Stimulated activated CD4-positive, alpha-beta T cell treated with anti-CD3 and anti-CD28 coated beads, Interleukin-15, amount 100 ng/mL, for 48 hours (primary cell): ENCODE measurements at regions not wholly inside any gene's neighbourhood (a gene's known extent, or its start where the extent isn't known, plus 50 kb on each side); places are given as distances from the start of the nearest gene placed in this dataset.
"Not testable (repeated sequence)": the region's sequence is repeated elsewhere in the genome, so short reads cannot be mapped to it uniquely, and the experiment has no call there.

Experiments used
- DNase-seq, 2 donors: peaks; one replicate each; pipeline ENCODE4 v3.0.0-alpha.2; 2020; ENCODE audit warnings: low read depth in 2 of 2

DNA sequence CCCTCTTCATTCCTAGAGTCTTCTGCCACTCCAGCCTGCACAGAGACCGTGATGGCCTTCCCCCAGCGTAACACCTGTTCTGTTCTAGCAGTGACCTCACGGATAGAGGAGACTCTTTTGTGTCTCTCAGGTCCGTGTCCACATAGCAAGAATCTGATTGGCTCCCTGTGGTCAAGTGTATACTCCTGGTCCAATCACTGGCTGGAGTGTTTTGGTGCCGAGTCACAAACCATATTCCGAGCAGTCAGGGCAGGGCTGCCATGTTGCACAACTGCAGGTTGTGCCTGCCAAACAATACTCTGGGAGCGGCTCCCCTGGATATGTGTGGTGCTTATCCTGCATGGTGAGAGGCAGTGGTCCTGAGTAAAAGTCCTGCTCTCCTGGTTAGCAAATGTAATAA lies 402.4 kb downstream of the KCNRG start:
- no peak for DNase-seq

DNA sequence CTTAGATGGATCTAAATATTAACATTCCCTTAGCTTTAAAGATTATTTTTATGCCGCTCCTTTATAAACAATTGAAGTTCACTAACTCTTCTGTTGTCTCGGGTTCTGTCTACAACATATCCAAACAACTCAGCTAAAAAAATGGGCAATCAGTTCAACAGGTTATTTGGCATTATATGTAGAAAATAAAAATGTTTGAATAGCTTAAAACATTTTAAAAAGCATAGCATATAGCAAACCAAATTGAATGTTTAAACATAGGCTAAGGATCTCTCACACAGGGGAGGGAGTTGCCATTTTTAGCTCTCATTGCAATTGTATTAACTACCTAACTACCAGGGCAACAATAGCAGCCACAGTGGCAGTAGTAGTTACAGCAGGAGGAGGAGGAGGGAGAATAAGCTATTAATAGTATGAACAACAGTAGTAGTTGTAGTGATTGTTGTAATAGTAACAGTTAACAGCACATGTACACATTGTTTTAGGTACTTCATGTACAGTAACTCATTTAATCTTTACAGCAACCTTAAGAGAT lies 404.2 kb downstream of the KCNRG start:
- no peak for DNase-seq

DNA sequence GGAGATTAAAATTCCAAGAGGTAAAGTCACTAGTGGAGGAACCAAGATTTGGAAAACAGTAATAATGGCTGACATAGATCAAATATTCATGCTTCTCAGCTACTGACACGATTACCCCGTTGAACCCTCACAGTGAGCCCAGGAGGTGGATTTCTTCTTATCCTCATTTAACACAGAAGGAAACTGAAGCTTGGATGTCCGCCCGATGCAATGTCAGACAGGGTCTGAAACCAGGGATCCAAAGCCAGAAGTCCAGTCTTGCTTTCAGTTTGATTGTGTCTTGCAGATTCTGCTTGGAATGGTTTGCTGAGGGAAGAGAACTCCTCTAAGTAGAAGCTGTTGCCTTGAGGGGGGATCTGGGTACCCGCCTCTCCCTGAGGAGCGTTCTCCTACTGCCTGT lies 404.7 kb downstream of the KCNRG start:
- DNase-seq = no peak

DNA sequence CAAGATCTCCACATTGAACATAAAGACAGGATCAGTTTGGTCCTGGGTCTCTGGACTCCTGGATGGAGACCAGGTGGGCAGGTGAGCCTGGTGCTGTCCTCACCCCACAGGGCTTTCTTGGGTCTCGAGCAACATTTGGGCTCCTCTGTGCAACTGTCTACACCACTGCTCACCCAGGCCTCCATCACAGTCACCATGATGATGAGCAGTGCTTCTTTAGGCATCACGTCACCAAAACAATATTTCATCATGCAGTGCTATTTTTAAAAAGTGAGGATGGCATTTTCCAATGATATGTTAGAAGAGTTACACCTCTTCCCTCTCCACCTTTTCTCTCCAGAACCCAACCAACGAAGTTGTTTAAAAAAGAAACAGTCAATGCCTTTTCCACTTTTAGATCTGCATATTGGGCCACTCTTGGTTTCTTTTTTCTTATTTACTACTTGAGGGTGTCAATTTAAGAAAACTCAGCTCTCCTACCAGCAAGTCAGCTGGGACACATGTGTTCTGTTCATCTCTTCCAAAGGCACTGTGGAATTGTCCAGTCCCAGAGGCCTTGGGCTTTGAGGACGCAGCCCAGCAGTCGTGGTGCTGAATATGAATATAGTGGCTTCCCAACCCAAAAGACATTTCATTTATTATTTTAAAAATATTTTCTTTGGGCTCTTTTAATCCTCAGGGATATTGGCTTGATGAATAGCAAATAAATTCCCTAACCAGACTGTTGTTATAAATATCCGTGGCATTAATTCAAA lies 405.7 kb downstream of the KCNRG start:
- no peak for DNase-seq

DNA sequence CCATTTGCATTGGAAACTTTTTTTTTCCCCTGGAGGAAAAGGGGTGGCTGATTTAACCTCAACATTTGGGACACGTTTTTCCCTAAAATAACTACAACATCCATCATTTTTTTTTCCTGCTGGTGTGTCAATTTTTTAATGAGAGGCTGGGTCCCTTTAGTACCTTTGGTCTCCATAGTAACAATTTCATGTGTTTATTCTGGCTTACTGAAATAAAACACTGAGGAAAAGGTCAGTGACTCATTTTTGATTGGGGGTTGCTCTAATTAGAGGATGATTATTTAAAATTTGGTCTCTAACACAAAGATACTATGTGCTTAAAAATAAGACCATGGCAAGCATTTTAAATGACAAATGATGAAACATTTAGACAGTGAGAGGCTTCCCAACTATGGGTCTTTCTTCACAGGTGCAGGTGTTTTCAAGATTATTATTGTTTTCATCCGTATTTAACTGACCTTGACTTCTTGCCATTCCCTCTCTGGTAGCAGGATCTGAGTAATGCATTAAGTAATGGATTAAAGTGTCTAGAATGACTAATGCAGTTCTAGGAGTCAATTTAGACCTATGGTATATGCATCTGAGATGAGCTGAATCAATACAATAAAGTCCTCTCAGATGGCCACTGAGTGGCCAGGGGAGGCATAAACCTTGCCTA lies 406.4 kb downstream of the KCNRG start:
- DNase-seq = no peak

DNA sequence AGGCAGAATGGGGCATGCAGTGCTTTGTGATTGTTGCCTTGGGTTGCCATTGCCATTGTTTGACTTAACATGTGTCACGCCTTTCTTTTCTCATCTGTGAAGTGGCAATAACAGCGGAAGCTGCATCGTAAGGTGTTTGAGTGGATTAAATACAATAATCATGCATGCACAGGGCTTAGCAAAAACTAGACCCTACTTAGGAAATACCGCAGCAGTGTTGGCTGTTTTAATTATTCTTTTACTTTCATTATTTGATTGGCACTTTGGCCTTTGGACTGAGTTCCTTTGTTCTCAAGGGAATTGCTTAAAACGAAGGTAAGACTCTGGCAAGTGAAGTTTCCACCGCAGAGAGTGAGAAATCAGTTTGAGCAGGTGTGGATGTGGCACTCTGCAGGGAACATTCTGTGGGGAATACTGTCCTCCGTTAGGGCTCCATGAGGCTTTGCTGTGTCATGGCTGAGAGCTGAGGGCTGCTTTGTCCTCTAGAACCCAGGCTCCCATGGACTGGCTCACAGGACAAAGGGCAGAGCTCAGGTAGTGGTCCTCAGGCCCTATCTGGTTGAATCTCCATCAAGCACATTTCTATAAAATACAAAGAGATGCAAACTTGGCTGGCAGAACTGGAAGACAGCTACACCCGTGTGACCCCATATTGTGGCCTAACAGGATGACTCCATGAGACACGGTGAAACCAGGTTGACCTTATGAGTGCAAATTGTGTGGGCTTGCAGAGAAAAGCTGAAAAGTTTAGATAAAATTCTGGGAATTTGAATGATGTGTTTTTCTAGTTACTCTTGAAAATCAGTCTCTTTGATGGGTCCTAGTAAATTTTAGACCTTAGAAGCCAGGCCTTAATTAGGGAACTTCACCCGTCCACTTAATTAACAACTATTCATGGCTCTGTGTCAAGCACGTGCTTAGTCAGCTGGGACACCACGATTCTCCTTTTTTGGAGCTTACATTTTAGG lies 407.2 kb downstream of the KCNRG start:
- no peak for DNase-seq

DNA sequence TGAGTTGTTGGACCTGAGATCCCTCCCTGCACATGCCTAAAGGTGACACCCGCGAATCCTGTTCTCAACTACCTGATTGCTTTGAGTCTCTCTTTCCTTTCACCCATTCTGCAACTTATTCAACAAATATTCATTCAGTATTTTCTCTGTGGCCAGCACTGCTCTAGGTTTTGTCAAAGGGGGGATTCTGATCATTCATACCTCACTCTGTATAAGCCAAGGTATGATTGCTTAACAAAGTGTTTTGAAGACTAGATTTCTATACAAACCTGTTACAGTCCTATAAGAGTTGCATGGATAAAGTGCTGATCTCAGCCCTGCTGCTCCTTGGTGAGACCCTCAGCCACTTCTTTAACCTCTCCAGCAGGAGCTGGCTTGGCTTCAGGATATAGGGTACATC lies 409.7 kb downstream of the KCNRG start:
- DNase-seq = no peak

DNA sequence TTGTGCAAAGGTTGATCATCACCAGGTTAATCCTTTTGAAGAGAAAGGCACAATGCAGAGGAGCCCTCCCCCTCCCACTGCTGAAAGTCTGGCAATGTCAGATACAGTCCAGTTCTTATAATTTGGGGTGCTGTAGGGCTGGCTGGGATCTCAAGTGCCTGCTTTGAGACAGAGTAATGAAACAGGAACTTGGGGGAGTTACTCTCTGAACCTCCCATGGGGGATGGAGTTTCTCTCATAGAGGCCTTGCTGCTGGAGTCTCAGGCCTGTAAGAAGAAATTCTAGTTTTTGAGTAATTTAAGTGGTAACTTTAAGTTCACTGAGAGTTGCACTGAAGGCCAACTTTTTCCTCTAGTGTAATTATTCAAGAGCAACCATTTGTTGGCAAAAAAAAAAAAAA lies 410.5 kb downstream of the KCNRG start:
- no peak for DNase-seq

DNA sequence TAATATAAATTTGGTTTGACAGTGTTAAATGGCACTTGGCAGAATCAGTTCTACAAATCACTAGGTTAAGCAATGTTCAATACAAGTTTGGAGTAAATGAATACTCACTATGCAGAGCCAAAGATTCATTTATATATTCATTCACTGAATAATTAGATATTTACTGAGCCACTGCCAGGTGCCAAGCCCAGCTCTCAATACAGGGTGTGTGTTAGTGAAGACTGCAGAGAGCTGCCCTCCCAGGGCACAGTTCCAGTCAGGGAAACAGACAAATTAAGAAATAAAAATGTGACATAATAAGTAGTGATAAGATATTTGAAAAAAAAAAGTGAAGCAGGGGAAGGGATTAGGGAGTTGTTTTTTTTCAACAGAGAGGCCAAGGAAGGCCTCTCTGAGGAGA lies 411.7 kb downstream of the KCNRG start:
- DNase-seq = no peak

DNA sequence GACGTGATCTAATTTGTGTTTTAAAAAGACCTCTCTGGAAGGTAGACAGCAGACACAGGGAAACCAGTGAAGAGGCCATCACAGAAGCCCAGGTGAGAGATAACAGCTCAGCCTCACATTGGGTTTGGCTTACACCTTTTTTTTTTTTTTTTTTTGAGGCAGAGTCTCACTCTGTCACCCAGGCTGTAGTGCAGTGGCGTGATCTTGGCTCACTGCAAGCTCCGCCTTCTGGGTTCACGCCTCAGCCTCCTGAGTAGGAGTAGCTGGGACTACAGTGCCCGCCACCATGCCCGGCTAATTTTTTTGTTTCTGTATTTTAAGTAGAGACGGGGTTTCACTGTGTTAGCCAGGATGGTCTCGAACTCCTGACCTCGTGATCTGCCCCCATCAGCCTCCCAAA lies 412.3 kb downstream of the KCNRG start:
- not testable (repeated sequence) for DNase-seq

DNA sequence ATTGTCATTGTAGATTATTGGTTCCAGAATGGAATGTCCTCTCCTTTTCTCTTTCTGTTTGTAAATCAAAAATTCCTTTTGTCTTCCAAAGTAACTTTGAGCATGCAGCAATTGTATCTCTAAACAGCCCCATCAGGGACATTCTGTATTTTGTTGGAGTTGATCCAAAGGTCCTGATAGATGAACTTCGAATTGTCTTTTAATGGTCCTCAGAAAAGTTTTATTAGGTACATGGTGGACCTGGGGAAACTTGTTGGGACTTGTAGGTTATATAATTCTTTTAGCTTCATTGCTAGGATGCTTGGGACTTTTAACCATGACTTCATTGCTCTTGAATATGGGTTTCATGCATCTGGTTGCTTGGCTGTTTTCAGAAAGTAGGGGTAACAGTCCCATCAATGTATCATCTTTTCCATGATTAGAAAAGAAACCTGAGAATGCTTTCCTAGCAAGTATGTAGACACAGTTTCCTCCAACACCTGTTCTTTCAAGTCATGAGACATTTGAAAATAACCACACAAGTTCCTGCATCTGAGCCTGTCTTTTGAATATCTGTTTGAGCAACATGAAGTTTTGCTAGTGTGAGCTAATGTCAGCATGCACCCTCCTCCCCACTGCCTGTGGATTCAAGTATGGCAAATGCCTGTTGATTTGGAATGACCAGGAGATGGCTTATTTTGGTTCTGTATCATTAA lies 413.1 kb downstream of the KCNRG start:
- DNase-seq = no peak

DNA sequence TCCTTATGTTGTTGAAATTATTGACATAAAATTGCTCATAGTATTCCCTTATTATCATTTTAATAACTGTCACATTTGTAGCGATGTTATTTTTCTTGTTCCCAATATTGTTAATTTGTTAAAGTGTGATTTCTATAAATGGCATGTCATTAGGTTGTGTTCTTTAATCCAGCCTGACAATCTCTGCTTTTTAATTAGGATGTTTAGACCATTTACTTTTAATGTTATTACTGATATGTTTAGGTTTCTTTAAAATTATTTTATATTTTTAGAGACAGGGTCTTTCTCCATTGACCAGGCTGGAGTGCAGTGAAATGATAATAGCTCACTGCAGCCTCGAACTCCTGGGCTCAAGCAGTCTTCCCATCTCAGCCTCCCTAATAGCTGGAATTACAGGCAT lies 408.5 kb downstream of the DLEU7 start:
- DNase-seq = no peak

DNA sequence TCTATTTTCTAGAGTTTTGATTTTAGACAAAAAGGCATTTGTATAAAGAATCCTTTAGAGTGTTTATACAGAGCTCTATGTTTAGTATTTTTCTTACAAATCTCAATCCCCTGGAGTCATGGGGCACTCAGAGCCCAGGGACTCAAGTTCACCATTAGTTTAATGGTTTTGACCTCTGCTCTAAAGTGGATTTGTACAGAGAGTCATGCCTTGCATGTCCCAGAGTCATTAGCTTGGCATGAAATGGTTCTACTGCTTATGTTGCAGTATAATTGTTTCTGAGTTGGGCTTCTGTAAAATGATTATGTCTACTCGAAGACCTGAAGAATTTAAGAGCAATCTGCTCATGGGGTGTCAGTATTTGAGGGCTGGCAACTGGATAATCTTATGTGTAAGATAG lies 406.2 kb downstream of the DLEU7 start:
- no peak for DNase-seq

DNA sequence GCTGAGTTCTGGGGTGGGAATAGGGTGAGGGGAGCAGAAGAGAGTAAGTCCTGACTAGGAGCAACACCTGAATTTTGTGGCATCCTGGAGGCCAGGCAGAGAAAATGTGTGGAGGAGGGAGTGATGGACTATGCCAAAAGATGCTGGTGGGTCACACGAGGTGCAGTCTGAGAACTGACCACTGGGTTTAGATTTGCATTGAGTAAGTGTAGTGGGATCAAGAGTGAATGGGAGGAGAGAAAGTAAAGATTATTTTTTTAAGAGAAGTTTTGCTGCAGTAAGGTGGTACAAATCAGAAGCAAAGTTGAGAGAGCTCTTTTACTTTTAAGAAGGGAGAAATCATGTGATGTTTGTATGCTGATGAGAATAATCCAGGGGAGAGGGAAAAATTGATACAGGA lies 405.1 kb downstream of the DLEU7 start:
- DNase-seq = no peak

DNA sequence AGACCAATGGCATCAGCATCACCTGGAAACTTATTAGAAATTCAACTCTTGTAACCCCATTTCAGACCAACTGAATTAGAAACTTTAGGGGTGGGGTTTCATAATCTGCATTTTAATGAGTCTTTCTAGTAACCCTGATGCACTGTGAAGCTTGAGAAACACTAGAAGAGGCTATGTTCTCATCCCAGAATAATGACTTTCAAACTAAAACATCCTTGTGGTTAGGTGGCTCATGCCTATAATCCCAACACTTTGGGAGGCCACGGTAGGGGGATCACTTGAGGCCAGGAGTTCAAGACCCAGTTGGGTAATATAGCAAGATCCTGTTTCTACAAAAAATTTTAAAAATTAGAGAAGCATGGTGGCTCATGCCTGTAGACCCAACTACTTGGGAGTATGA lies 402.4 kb downstream of the DLEU7 start:
- DNase-seq = no peak

DNA sequence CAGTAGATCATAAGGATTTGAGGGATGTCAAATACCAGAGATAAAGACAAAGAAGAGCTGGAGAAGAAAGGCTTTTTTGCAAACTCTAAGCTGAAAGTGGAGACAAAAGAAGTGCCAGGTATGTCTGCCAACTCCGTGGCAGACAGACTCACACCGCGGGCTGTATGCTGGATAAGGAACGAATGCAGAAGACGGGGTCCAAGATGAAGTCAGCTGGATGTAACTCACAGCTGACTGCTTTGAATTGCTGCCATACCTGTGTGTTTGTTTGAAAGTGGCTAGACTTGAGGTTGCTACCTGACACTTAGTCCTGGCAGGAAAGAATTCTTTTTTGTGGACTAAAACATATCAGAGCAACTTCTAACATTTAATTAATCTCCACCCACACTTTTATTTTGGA lies 398.8 kb downstream of the DLEU7 start:
- no peak for DNase-seq

DNA sequence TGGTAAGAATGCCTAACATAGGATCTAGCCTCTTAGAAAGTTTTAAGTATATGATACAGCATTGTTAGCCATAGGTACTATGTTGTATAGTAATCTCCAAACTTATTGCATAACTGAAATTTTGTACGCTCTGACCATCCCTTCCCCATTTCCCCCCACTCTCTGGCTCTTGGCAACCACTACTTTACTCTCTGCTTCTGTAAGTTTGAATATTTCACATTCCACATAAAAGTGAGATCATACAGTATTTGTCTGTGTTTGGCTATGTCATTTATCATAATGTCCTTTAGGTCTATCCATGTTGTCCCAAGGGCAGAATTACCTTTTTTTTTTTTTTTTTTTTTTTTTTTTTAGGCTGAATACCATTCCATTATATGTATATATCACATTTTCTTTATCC lies 396.9 kb downstream of the DLEU7 start:
- no peak for DNase-seq

DNA sequence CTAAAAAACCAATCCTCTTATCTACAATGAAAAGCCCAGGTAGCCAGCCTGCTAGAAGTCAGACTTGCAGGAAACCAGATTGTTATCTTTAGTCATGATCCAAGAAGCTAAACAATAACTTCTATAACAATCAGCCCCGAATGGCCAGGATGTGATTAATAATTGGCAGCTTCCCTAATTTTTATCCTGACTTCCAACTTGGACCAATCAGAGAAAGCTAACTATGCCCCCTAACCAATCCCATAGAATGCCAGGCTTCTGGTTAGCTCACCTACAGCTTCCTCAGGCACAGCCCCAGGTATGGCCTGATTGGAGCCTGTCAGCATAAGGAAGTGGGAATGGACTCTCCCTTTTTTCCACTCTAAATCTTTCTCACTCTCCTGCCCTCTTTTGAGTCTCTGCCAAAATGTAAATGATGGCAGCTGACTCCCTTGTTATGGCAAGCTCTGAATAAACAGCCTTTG lies 394.9 kb downstream of the DLEU7 start:
- no peak for DNase-seq

DNA sequence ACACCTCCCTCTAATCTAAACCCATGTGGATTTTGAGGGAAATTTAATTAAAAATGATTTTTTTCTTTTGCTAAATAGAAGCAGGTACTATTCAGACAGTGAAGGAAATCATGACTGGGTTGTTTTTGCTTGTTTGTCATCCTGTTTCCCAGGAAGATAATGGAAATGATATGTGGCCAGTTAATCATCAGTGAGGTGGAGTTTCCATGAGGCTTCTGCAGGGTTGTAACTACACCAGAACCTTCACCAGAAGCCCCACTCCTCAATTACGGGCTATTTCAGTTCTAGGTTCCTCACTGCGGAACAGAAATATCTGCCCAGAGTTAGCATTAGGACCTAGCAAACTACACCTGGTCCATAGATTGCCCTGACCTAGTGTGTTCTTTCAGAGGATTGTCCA lies 394.0 kb downstream of the DLEU7 start:
- DNase-seq = no peak

DNA sequence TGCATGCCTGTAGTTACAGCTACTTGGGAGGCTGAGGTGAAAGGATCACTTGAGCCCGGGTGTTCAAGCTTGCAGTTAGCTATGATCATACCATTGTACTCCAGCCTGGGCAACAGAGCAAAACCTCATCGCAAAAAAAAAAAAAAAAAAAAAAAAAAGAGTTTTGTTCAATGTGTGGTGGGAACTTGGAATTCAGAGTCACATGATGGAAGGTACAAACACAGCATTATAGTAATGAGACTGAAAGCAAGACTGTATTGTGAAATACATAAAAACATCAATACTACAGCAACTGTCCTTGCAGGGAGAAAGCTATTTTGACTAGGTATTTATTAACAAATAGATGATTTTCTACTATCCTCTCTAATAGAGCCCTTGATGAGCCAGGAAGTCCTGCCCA lies 393.2 kb downstream of the DLEU7 start:
- no peak for DNase-seq

DNA sequence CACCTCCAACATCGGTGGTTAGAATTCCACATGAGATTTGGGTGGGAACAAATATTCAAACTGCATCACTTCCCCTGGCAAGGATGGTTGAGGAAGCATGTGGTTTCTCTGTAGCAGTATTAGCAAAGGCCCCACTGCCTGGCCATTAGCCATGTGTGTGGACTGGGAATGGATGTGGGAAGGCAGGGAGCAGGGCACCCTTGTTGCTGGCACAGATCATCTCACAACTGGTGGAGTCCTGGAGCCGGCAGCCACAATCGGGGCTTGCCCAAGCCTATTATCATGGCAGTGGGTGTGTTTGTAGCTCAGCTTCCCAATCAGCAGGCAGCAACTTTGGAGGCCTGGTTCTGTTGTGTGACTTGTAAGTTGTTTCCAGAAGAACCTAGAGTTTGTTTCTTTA lies 391.9 kb downstream of the DLEU7 start:
- no peak for DNase-seq

DNA sequence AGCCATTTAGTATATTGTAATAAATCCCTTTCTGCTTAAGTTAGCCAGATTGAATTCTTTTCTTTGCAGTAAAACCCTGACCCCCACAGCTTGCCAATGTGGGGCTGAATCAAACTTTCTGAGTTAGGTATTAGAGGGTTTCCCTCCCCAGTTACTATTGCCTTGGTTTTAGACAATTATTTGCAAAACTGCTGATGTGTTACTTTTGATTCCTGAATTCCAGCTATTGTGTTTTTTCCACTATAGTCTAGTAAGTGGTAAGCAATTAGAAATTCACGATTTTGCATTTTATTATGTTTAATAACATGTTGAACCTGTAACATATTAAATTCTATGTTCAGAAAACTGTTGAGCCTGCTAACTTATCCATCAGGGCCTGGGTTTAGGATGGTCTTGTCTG lies 391.5 kb downstream of the DLEU7 start:
- DNase-seq = no peak
